ENCODE measurements at regions not wholly inside any gene's neighbourhood (a gene's known extent, or its start where the extent isn't known, plus 50 kb on each side); places are given as distances from the start of the nearest gene placed in this dataset.
A peak's percentile ranks its signal among the peaks of the same experiment; 100 is the strongest.

DNA sequence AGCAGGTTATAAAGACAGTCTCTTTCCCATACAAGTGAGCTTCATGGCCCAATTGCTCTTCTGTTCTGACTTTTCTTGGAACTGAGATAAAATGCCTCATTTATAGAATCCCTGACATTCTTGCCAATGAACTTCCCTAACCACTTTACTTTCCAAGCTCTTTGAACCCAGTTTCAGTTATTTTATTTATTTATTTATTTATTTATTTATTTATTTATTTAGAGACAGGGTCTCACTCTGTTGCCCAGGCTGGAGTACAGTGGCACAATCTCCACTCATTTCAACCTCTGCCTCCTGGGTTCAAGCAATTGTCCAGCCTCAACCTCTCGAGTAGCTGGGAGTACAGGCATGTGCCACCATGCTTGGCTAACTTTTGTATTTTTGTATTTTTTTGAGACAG lies 138.5 kb upstream of the ZNF184 start:
- H4K20me1 ChIP-seq (ENCODE audit: insufficient read depth, low read length), result no peaks in the 10 kb centered on the region
- H2AFZ ChIP-seq (ENCODE audit: low read length), result no peak overlapping the region
- no peaks in the 10 kb centered on the region for H3K9me3 ChIP-seq (replicated peaks; ENCODE audit: insufficient read depth, low read length)
- no peak overlapping the region for H3K27ac ChIP-seq (ENCODE audit: low read length)
- no peak for DNase-seq
- H3F3A ChIP-seq (ENCODE audit: insufficient read depth, low read length), result no peaks in the 10 kb centered on the region
- no peak overlapping the region for H3K9ac ChIP-seq (ENCODE audit: low read length)
- no peaks in the 10 kb centered on the region for H3K79me2 ChIP-seq (ENCODE audit: low read length)
- H3K4me1 ChIP-seq (ENCODE audit: low read length), result no peaks in the 10 kb centered on the region
- H3K9me2 ChIP-seq (replicated peaks; ENCODE audit: insufficient read depth, low read length), result no peaks in the 10 kb centered on the region
- no peaks in the 10 kb centered on the region for H3K36me3 ChIP-seq (replicated peaks; ENCODE audit: insufficient read depth, low read length)
- TF ChIP-seq EZH2 (optimal IDR thresholded peaks at IDR 0.05; ENCODE audit: low read depth, low read length) (no peak), EZH2phosphoT487 (IDR thresholded peaks at IDR 0.05; ENCODE audit: low read length) (no peak)
- TF ChIP-seq, protein P1, sequence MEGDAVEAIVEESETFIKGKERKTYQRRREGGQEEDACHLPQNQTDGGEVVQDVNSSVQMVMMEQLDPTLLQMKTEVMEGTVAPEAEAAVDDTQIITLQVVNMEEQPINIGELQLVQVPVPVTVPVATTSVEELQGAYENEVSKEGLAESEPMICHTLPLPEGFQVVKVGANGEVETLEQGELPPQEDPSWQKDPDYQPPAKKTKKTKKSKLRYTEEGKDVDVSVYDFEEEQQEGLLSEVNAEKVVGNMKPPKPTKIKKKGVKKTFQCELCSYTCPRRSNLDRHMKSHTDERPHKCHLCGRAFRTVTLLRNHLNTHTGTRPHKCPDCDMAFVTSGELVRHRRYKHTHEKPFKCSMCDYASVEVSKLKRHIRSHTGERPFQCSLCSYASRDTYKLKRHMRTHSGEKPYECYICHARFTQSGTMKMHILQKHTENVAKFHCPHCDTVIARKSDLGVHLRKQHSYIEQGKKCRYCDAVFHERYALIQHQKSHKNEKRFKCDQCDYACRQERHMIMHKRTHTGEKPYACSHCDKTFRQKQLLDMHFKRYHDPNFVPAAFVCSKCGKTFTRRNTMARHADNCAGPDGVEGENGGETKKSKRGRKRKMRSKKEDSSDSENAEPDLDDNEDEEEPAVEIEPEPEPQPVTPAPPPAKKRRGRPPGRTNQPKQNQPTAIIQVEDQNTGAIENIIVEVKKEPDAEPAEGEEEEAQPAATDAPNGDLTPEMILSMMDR (IDR thresholded peaks at IDR 0.05; ENCODE audit: low read length), result no peak
- H3K4me3 ChIP-seq (ENCODE audit: low read length), result no peak overlapping the region
- no peaks in the 10 kb centered on the region for H3K27me3 ChIP-seq (replicated peaks; ENCODE audit: insufficient read depth, low read length)
- no peak overlapping the region for H3K4me2 ChIP-seq (ENCODE audit: low read depth, low read length)

DNA sequence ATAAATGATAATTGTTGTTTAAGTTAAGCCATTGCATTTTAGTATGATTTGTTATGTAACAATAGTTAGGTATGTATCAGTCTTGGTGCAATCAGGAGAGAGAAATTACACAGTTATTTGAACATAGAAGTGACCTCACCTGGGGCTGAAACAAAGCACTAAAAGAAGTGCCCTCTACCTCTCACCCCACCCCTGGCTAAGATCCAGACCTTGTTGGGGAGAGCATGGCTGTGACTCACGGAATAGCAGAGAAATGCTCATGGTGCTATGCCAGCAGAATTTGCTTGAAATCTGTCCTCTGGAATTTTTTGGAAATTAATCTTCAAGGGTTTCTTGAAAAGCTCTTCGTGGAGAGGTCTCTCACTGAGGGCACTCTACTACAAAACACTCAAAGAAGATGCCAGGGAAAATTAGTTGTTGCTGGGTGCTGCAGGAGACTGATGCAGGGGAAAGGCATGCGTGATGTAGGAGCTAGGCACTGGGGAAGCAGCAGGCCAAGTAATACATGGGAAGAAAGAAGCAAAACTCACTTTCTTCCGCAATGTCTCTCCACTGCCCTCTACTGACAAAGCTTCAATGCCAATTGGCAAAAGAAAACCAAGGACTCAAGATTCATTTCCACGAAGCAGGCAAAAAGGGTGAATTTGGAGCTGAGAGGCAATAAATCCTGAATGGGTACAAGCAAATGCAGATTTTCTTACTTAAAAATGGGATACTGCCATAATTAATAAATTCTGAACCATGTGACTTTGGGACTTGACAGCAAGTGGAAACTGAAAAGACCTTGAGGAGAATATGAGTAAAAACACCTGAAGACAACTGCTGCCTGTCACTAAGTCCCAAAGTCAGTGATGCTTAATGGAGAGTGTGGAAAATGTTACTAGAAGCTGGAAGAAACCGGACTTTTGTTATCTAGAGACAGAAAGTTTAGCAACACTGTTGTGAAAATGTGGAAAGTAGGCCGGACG lies 136.3 kb upstream of the ZNF184 start:
- Histone ChIP-seq H3K4me1 (ENCODE audit: low read length) (no peaks in the 10 kb centered on the region), H3F3A (ENCODE audit: insufficient read depth, low read length) (no peaks in the 10 kb centered on the region), H3K27ac (ENCODE audit: low read length) (no peak overlapping the region), H3K9me2 (replicated peaks; ENCODE audit: insufficient read depth, low read length) (no peaks in the 10 kb centered on the region), H3K27me3 (replicated peaks; ENCODE audit: insufficient read depth, low read length) (no peaks in the 10 kb centered on the region), H3K36me3 (replicated peaks; ENCODE audit: insufficient read depth, low read length) (no peaks in the 10 kb centered on the region), H4K20me1 (ENCODE audit: insufficient read depth, low read length) (no peaks in the 10 kb centered on the region), H3K9ac (ENCODE audit: low read length) (no peak overlapping the region), H3K4me3 (ENCODE audit: low read length) (no peak overlapping the region), H3K9me3 (replicated peaks; ENCODE audit: insufficient read depth, low read length) (no peaks in the 10 kb centered on the region), H2AFZ (ENCODE audit: low read length) (no peak overlapping the region), H3K79me2 (ENCODE audit: low read length) (no peaks in the 10 kb centered on the region), H3K4me2 (ENCODE audit: low read depth, low read length) (no peak overlapping the region)
- TF ChIP-seq EZH2phosphoT487 (IDR thresholded peaks at IDR 0.05; ENCODE audit: low read length), result no peak
- TF ChIP-seq, protein P1 (IDR thresholded peaks at IDR 0.05; ENCODE audit: low read length), result peak; percentile 80
- DNase-seq, result peak; percentile 59

DNA sequence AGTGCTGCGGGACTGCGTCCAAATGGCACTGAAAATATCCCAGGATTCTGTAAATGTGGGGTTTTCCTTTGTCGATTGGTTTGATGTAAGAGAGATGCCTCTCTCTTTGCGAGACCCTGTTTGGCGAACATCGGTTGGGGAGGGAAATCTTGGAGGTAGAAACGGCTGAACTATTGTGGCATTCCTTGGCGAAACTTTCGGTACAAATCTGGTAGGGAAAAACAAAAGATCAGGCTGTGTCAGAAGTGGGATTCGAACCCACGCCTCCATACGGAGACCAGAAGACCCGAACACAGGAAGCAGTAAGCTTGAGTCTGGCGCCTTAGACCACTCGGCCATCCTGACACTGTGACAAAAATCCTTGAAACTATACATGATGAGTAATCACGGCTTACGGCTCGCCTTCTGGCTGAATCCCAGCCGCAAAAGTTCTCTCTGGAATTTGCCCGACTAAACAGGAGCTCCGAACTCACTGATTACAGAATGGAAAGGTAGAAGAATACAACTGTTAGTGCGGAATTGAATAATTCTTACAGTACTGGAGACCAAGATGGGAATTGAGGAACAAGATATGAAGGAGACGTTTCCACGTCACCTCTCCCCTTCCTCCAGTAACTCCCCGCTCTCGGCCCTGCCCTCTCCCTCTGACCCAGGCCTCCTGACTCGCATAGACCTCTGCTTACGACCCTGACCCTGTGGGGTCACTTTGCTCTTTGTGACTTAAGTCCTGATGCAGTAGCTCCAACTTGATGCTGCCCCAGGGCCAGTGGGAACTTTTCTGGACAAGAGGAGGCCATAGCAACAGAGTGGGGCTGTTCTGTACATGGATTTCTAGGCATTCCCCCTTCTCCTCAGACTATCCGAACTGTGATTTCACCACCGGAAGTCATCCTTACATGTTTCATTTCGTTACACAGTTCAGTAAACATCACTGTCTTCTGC lies 132.8 kb upstream of the ZNF184 start:
- Histone ChIP-seq H3K79me2 (ENCODE audit: low read length) (no peaks in the 10 kb centered on the region), H3K9me2 (replicated peaks; ENCODE audit: insufficient read depth, low read length) (no peaks in the 10 kb centered on the region), H3K4me3 (ENCODE audit: low read length) (no peak overlapping the region), H3K4me2 (ENCODE audit: low read depth, low read length) (no peak overlapping the region), H2AFZ (ENCODE audit: low read length) (no peak overlapping the region), H3K27me3 (replicated peaks; ENCODE audit: insufficient read depth, low read length) (no peaks in the 10 kb centered on the region), H3K36me3 (replicated peaks; ENCODE audit: insufficient read depth, low read length) (no peaks in the 10 kb centered on the region), H3K9me3 (replicated peaks; ENCODE audit: insufficient read depth, low read length) (no peaks in the 10 kb centered on the region), H4K20me1 (ENCODE audit: insufficient read depth, low read length) (no peaks in the 10 kb centered on the region), H3K9ac (ENCODE audit: low read length) (no peak overlapping the region), H3F3A (ENCODE audit: insufficient read depth, low read length) (no peaks in the 10 kb centered on the region), H3K27ac (ENCODE audit: low read length) (no peak overlapping the region), H3K4me1 (ENCODE audit: low read length) (no peaks in the 10 kb centered on the region)
- no peak for DNase-seq
- TF ChIP-seq EZH2phosphoT487 (IDR thresholded peaks at IDR 0.05; ENCODE audit: low read length) (no peak), EZH2 (optimal IDR thresholded peaks at IDR 0.05; ENCODE audit: low read depth, low read length) (no peak)
- TF ChIP-seq, protein P1 (IDR thresholded peaks at IDR 0.05; ENCODE audit: low read length), result no peak
